IPS-18a (cell line): ENCODE measurements at regions not wholly inside any gene's neighbourhood (a gene's known extent, or its start where the extent isn't known, plus 50 kb on each side); places are given as distances from the start of the nearest gene placed in this dataset.

ENCODE experiments used
- H3K27ac ChIP-seq: one replicate; pipeline ENCODE4 v1.5.1; 2013; ENCODE audit warnings: low read length
- H3K27me3 ChIP-seq: one replicate; pipeline ENCODE4 v1.6.1; 2013; ENCODE audit warnings: mild to moderate bottlenecking, low read length; ENCODE audit not compliant: control insufficient read depth, insufficient read depth
- H3K36me3 ChIP-seq: one replicate; pipeline ENCODE4 v1.6.1; 2013; ENCODE audit warnings: low read depth, low read length; ENCODE audit not compliant: control insufficient read depth
- H3K4me1 ChIP-seq: one replicate; pipeline ENCODE4 v1.6.1; 2013; ENCODE audit warnings: low read depth, low read length; ENCODE audit not compliant: control insufficient read depth
- H3K4me3 ChIP-seq: one replicate; pipeline ENCODE4 v1.5.1; 2013; ENCODE audit warnings: low read length
- H3K9ac ChIP-seq: one replicate; pipeline ENCODE4 v1.6.1; 2013; ENCODE audit warnings: mild to moderate bottlenecking, low read length, moderate library complexity
- H3K9me3 ChIP-seq: one replicate; pipeline ENCODE4 v1.6.1; 2013; ENCODE audit warnings: low read depth, low read length; ENCODE audit not compliant: control insufficient read depth

DNA sequence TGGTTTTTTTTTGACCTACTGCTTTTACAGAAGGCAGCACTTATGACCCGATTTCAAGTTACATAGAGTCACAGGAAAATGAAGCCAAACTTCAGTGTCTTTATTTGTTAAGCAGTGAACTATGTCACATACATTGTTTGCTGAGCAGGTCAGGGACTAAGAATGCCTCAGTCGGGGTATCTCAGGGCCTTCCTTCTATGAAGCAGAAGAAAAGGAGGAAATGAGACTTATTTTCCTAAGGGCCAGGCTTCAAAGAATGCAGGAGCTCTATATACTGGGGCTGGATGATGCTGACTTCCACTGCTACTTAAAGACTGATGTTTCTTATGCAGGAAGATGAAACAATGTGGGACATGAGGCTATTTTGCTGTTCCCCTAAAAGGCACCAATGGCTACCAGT lies 558.4 kb upstream of the IGFBP7 start:
- Histone ChIP-seq H3K27ac (no peak overlapping the region), H3K27me3 (no peaks in the 10 kb centered on the region), H3K4me1 (no peaks in the 10 kb centered on the region), H3K36me3 (no peaks in the 10 kb centered on the region), H3K9ac (no peak overlapping the region), H3K9me3 (no peaks in the 10 kb centered on the region), H3K4me3 (no peak overlapping the region)

DNA sequence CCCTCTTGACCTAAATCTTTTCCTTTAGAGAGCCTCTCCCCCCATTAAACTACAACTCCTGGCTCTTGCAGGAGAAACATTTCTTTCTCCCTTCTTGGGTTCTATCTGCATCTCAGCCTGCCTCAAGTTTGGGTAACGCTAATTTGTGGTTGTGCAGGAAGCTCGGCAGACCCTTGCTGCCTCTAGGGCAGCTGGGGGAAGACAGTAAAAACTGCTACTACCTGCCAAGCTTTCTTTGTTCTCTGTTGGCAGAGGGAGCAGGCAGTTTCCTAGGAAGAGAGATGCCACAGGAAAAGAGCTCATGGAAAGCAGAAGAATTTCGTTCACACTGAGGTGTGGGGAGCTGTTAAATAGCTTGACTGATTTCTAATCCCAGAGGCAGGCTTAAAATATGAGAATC lies 555.6 kb upstream of the IGFBP7 start:
- Histone ChIP-seq H3K4me1 (no peaks in the 10 kb centered on the region), H3K36me3 (no peaks in the 10 kb centered on the region), H3K9ac (no peak overlapping the region), H3K9me3 (no peaks in the 10 kb centered on the region), H3K4me3 (no peak overlapping the region), H3K27ac (no peak overlapping the region), H3K27me3 (no peaks in the 10 kb centered on the region)

DNA sequence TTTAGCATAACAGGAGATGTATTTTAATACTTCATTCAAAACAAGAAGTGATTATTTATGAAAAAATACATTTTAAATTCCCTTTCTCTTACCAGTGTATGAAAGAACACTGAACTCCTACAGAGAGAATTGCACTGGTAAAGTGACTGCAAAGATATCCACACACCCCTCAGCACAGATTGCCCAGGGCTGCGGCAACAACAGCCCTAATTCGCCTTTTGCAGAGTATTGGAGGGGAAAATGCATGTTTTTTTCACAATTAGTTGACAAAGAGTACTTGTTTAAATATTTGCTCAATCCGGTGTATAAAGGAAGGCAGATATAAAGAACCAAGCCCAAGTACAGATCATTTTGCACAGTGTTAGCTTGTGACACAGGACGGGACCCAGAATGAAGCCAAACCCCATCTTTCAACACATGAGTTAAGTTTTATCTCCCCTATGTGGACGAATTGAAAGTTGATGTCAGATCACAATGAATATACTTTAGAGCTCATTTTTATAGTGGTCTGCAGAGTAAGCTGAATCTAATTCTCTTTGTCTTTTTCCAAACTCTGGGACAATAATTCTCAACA lies 551.4 kb upstream of the IGFBP7 start:
- Histone ChIP-seq H3K27ac (no peak overlapping the region), H3K9me3 (no peaks in the 10 kb centered on the region), H3K9ac (no peak overlapping the region), H3K27me3 (no peaks in the 10 kb centered on the region), H3K4me1 (no peaks in the 10 kb centered on the region), H3K36me3 (no peaks in the 10 kb centered on the region), H3K4me3 (no peak overlapping the region)

DNA sequence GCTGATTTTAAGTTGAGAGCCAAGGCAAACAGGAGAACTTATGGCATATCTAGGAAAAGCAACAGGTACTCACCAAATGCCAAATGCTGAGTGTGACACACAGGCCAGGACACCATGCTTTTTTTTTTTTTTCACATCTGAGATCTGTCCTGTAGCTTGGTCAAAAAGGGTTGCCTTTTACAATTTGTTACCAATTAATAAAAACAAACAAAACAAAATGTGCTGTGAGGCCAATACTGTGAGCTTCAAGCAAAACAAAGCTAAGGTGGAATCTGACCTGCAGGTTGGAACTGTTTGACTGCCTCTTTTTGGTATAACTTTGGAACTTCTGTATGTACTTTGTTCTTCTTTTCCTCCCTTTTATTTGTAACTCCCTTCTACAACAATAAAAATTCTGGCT lies 548.5 kb upstream of the IGFBP7 start:
- H3K27me3 ChIP-seq, result no peaks in the 10 kb centered on the region

DNA sequence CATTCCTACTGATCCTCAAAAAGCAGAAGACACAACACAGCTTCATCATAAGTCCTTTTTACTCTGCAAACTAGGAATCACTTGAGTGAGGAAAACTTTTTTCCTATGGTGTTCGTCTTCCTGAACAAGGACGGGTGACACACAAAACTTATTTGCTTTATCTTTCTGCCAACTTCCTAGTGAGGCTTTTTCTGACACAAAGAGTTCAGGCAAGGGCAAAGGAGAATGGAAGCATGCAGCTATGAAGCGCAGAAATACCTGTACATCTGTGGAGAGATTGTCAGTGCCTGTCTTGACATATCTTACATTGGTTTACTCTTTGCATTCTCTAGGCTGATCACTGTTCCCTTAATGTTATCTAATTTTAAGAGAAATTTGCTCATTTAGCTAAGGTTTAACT lies 548.0 kb upstream of the IGFBP7 start:
- Histone ChIP-seq H3K36me3 (no peaks in the 10 kb centered on the region), H3K4me1 (no peaks in the 10 kb centered on the region), H3K27me3 (no peaks in the 10 kb centered on the region), H3K9me3 (no peaks in the 10 kb centered on the region), H3K4me3 (no peak overlapping the region), H3K27ac (no peak overlapping the region), H3K9ac (no peak overlapping the region)

More for the DNA sequence above, 548.5 kb upstream of the IGFBP7 start:
- H3K27ac ChIP-seq, result no peak overlapping the region
- no peaks in the 10 kb centered on the region for H3K4me1 ChIP-seq
- H3K4me3 ChIP-seq, result no peak overlapping the region
- H3K9ac ChIP-seq, result no peak overlapping the region
- H3K36me3 ChIP-seq, result no peaks in the 10 kb centered on the region
- H3K9me3 ChIP-seq, result no peaks in the 10 kb centered on the region

DNA sequence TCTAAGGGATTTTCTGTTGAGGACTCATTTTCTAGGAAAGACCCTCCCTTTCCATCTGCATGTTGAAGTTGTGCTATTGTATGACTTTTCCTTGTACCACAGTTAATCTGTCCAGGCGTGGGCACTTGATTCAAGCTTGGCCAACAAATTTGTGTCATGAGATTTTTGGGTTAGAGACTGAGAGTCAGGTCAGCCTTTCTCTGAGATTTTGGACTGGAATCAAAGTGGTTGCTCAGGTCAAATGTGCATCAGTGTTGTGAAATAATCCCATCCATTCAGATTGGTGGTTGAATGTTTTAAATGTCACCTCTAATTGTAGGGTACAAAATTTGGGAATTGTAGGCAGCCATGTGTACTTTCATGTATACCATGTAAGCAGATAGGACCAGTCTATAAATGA lies 545.2 kb upstream of the IGFBP7 start:
- Histone ChIP-seq H3K4me1 (no peaks in the 10 kb centered on the region), H3K9ac (no peak overlapping the region), H3K4me3 (no peak overlapping the region), H3K27ac (no peak overlapping the region), H3K27me3 (no peaks in the 10 kb centered on the region), H3K9me3 (no peaks in the 10 kb centered on the region), H3K36me3 (no peaks in the 10 kb centered on the region)

DNA sequence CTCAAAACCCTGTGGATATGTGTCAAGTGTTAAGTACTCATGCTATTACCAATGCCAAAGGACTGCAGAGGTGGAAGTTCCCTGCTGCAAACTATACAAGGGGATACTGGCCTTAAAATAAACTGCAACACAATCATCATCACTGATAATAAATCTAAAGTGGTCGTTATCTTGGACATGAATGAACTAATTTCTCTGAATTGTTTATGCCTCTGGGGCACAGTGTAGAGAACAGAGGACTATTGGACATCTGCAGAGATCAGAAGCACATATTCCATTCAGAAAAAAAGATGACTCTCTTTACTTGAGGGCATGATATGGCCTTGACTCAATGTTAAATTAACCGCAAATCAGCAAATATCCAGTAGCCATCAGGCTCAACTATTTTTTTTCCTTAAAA lies 542.6 kb upstream of the IGFBP7 start:
- no peaks in the 10 kb centered on the region for H3K4me1 ChIP-seq
- no peak overlapping the region for H3K27ac ChIP-seq
- no peak overlapping the region for H3K4me3 ChIP-seq
- H3K9ac ChIP-seq, result no peak overlapping the region
- H3K27me3 ChIP-seq, result no peaks in the 10 kb centered on the region
- no peaks in the 10 kb centered on the region for H3K9me3 ChIP-seq
- H3K36me3 ChIP-seq, result no peaks in the 10 kb centered on the region

DNA sequence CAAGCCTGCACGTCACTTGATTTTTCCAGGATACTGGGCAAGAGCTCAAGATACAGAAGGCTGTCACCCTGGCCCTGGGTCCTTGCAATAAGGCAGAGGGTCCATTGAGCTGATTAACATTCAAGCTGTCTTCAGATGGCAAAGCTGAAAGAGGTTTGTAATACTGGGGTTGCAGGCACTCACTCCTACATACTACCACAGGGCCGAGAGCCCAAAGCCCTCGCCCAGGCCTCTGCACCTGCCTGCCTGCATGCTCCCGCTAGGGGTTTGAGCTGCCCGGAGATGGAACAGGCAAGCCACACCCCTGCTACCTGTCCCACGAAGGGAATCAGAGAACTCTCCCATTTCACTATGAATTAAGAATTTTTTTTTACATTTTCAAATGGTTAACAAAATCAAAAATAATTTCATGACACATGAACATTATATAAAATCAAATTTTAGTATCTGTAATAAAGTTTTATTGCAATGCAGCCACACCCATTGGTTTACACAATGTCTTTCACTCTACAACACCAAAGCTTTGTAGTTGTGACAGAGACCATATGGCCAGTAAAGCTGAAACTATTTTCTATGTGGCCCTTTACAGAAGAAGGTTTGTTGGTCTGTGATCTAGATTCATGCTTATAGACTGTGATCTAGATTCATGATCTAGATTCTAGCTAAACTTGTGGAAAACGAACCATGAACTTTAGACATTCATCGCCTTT lies 530.4 kb upstream of the IGFBP7 start:
- Histone ChIP-seq H3K4me1 (peaks cover 18% of the 10 kb centered on the region), H3K27me3 (no peaks in the 10 kb centered on the region), H3K9me3 (no peaks in the 10 kb centered on the region), H3K4me3 (no peak overlapping the region), H3K27ac (no peak overlapping the region), H3K9ac (no peak overlapping the region), H3K36me3 (no peaks in the 10 kb centered on the region)

DNA sequence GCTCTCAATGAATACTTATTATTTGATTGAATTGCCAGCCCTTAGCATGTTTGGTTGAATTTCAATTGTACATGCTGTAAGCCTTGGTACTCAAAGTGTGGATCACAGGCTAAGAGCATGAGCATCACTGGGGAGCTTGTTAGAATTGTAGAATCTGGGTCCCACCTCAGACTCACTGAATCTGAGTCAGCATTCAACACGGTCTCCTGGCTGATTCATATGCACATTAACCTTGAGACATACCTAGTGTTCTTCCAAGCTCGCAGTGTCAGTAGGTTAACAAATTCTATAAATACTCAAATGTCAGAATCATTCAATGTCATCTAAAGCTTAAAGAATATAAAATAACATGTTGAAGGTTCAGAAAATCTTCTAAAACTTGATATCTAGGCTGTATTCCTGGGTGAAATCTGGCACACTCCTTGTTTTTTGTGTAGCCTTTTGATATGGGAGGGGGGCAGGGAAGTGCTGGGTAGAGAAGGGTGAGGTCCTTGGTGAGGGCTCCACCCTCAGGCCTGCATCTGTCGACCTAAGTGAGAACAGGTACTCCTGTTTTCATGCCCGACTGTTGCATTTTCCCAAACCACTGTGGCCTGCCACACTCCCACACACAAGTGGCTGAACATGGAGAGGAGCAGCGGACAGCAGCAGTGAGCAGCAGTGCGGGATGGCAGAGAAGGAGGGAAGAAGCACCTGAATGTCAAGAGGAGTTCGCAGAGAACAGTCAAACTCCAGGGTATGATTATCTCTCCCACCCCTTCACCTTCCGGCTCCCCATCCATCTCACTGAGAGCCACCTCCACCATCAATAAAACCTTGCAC lies 529.6 kb upstream of the IGFBP7 start:
- no peaks in the 10 kb centered on the region for H3K36me3 ChIP-seq
- no peak overlapping the region for H3K27ac ChIP-seq
- no peaks in the 10 kb centered on the region for H3K27me3 ChIP-seq
- H3K9me3 ChIP-seq, result no peaks in the 10 kb centered on the region
- H3K4me3 ChIP-seq, result no peak overlapping the region
- H3K4me1 ChIP-seq, result peaks cover 18% of the 10 kb centered on the region
- H3K9ac ChIP-seq, result no peak overlapping the region

DNA sequence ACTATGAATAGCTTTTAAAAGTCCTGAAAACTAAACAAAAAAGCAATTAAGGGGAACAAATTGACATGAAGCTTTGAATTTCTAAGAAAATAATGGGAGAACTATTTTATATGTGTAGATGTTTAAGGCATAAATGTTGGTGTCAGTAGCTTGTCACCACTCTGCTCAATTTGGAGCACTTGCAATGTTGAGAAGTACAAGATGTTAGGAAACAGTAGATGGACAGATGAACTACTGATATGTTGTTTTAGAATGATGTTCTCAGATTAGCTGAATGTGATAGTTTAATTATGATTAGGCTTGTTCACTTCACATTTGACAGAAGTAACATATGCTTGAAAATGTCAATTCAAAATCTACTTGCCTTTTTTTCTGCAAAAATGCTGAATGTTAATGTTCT lies 525.7 kb upstream of the IGFBP7 start:
- Histone ChIP-seq H3K4me3 (no peak overlapping the region), H3K36me3 (no peaks in the 10 kb centered on the region), H3K4me1 (peaks cover 18% of the 10 kb centered on the region), H3K27me3 (no peaks in the 10 kb centered on the region), H3K9me3 (no peaks in the 10 kb centered on the region), H3K27ac (no peak overlapping the region), H3K9ac (no peak overlapping the region)

DNA sequence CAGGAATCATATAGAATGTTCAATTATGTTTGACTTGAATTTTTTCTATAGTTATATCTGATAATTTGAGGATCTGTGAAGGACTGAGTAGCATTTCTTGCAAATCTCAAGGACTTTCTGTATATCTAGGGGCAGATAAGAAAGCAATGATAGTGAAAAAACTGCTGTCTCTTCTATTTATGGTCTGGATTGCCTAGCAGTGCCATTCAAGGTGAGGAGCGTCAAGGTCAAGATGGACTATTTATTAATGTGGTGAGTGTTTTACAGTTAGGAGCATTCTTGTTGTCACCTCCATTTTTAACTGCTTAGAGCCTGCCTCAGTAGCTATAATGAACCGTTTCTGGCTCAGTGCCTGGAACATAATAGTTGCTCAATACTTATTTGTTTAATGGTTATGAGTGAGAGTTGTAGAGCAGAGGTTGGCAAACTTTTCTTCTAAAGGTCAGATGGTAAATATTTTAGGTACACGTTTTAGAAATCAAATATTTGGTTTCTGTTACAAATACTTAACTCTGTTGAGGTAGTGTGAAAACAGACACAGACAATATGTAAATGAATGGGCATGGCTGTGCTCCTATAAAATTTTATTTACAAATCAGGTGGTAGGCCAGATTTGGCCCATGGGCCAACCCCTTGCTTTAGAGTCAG lies 523.2 kb upstream of the IGFBP7 start:
- Histone ChIP-seq H3K36me3 (no peaks in the 10 kb centered on the region), H3K9me3 (no peaks in the 10 kb centered on the region), H3K9ac (no peak overlapping the region), H3K4me3 (no peak overlapping the region), H3K27ac (no peak overlapping the region), H3K4me1 (peaks cover 4% of the 10 kb centered on the region), H3K27me3 (no peaks in the 10 kb centered on the region)
